ENCODE measurements at regions not wholly inside any gene's neighbourhood (a gene's known extent, or its start where the extent isn't known, plus 50 kb on each side); places are given as distances from the start of the nearest gene placed in this dataset.

GRCh38 chr10:9160275-9160674, 1105.8 kb downstream of the GATA3 start:
- intact Hi-C loops (cut with micrococcal nuclease), result no loop called here
- no peak for FAIRE-seq
- Histone ChIP-seq H2AFZ (ENCODE audit: low read depth, low read length) (no peak overlapping the region), H3K4me2 (ENCODE audit: insufficient read depth, low read length) (no peak overlapping the region), H3K4me1 (ENCODE audit: control insufficient read depth, extremely low read depth, insufficient read depth, low read length) (no peaks in the 10 kb centered on the region), H3K9ac (replicated peaks; ENCODE audit: extremely low read depth, insufficient read depth, low read length) (no peak overlapping the region), H3K79me2 (ENCODE audit: control insufficient read depth, insufficient read depth, low read length) (no peaks in the 10 kb centered on the region), H3K9me1 (replicated peaks; ENCODE audit: control insufficient read depth, extremely low read depth, insufficient read depth, low read length) (no peaks in the 10 kb centered on the region), H3K9me3 (replicated peaks; ENCODE audit: control insufficient read depth, insufficient read depth, low read length) (no peaks in the 10 kb centered on the region), H3K27ac (ENCODE audit: insufficient read depth, low read depth, low read length) (no peak overlapping the region), H3K27me3 (ENCODE audit: control insufficient read depth in 2 of 2, insufficient read depth in 2 of 2, low read length in 2 of 2) (no peaks in the 10 kb centered on the region), H3K36me3 (ENCODE audit: control insufficient read depth in 2 of 2, extremely low read depth in 1 of 2, insufficient read depth in 2 of 2, low read length in 2 of 2) (no peaks in the 10 kb centered on the region), H3K4me3 (replicated peaks in 1 of 3; ENCODE audit: insufficient read depth in 1 of 3, low read depth in 1 of 3, low read length in 3 of 3) (no peak overlapping the region), H4K20me1 (replicated peaks; ENCODE audit: control insufficient read depth, extremely low read depth, insufficient read depth, low read length) (no peaks in the 10 kb centered on the region)
- POLR2A ChIA-PET, result no interaction called here
- BruUV-seq (replicated peaks), result no TSS peak
- CTCF ChIA-PET, result interaction anchor here (1.1 kb wide), 1 partner anchor 11 kb away, joined by 3 read pairs; no protein-coding TSS in a partner anchor
- dilution Hi-C loops (cut with MboI; ENCODE audit: extremely low pct_ligation_motif_present, low sequenced_read_pairs), result no loop called here
- no peak for DNase-seq (ENCODE audit: low read depth, low spot score)
- TF ChIP-seq FOS (IDR thresholded peaks at IDR 0.05; ENCODE audit: borderline replicate concordance, insufficient read depth, low read length) (no peak), EZH2 (IDR thresholded peaks at IDR 0.05; ENCODE audit: borderline replicate concordance, low read depth, low read length, severe bottlenecking) (no peak), JUN (IDR thresholded peaks at IDR 0.05; ENCODE audit: borderline replicate concordance, insufficient read depth, insufficient read length, low read depth) (no peak), POLR2A (IDR thresholded peaks at IDR 0.05; ENCODE audit: low read depth, low read length) (no peak), MYC (IDR thresholded peaks at IDR 0.05; ENCODE audit: low read depth, low read length) (no peak), POLR2AphosphoS5 (IDR thresholded peaks at IDR 0.05; ENCODE audit: insufficient read depth, low read depth, low read length) (no peak), CTCF (IDR thresholded peaks at IDR 0.05; ENCODE audit: extremely low read depth in 1 of 2, insufficient read depth in 1 of 2, low read depth in 1 of 2, low read length in 2 of 2) (no peak), GATA2 (IDR thresholded peaks at IDR 0.05; ENCODE audit: insufficient read depth, insufficient read length, low read depth, low read length) (no peak)
- TF ChIP-seq, protein P1, sequence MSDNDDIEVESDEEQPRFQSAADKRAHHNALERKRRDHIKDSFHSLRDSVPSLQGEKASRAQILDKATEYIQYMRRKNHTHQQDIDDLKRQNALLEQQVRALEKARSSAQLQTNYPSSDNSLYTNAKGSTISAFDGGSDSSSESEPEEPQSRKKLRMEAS (IDR thresholded peaks at IDR 0.05; ENCODE audit: insufficient read depth, insufficient read length), result no peak

All from endothelial cell of umbilical vein (primary cell).